GM12878 (cell line): ENCODE measurements at regions not wholly inside any gene's neighbourhood (a gene's known extent, or its start where the extent isn't known, plus 50 kb on each side); places are given as distances from the start of the nearest gene placed in this dataset.

Source experiments
- ATF2 ChIP-seq: IDR thresholded peaks from 2 replicates; pipeline ENCODE4 v1.6.1; 2012; ENCODE audit warnings: low read length, inconsistent platforms
- CHD1 ChIP-seq: IDR thresholded peaks from 2 replicates; pipeline ENCODE4 v1.6.1; 2012; ENCODE audit warnings: low read depth, low read length, improper control_type of control experiment
- CTCF ChIP-seq, 3 experiments: IDR thresholded peaks in 2 of 3; conservative IDR thresholded peaks in 1 of 3; 2 replicates each; pipeline ENCODE4 v1.5.1; 2011; ENCODE audit warnings: low read depth in 3 of 3, low read length in 3 of 3, mild to moderate bottlenecking in 3 of 3, control low read depth in 2 of 3, moderate library complexity in 2 of 3, inconsistent platforms in 1 of 3, mixed read lengths in 1 of 3; ENCODE audit not compliant: control insufficient read depth in 2 of 3, insufficient read depth in 1 of 3; ENCODE audit errors: extremely low read depth in 1 of 3
- ZBED1 ChIP-seq: IDR thresholded peaks from 2 replicates; pipeline ENCODE4 v1.6.1; 2016; ENCODE audit warnings: borderline replicate concordance

GRCh38 chr2:23114299-23114698, 270.7 kb upstream of the KLHL29 start:
- no peak for TF ChIP-seq CTCF (IDR thresholded peaks at IDR 0.05 in 2 of 3, conservative IDR thresholded peaks at IDR 0.05 in 1 of 3; ENCODE audit: control insufficient read depth in 2 of 3, extremely low read depth in 1 of 3, insufficient read depth in 1 of 3, low read depth in 3 of 3, low read length in 3 of 3)
- no peak for TF ChIP-seq ZBED1
- no peak for TF ChIP-seq CHD1
- TF ChIP-seq ATF2: no peak
